ENCODE measurements at regions not wholly inside any gene's neighbourhood (a gene's known extent, or its start where the extent isn't known, plus 50 kb on each side); places are given as distances from the start of the nearest gene placed in this dataset.

DNA sequence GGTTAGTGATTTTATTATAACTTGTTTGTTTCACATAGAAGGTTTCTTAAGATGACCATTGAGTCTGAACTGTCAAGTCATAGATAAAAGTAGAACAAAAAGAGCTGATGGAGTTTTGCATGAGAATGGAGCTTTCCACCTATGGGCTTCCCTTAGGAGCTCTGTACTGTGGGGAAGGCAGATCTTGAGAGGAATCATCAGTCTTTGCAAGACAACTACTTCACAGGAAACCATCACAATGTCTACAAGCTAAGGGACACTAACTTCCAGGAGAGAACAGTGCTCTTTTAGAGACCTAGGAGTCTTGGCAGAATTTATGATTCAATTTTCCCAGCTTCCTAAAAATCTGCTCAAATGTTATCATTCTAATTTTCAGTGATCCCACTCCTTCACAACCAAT lies 78.2 kb downstream of the FBXO5 start:
- no peak for TF ChIP-seq PHF8 (conservative IDR thresholded peaks at IDR 0.05; ENCODE audit: low read depth, low read length)
- no peak for TF ChIP-seq POLR2A (IDR thresholded peaks at IDR 0.05; ENCODE audit: control extremely low read depth in 1 of 2, low read depth in 2 of 2, low read length in 2 of 2)
- no peak for TF ChIP-seq ZNF274 (IDR thresholded peaks at IDR 0.05; ENCODE audit: borderline replicate concordance, extremely low read depth, low read length)
- TF ChIP-seq MAFK (IDR thresholded peaks at IDR 0.05; ENCODE audit: low read depth, low read length) = no peak
- no peak for TF ChIP-seq EZH2 (IDR thresholded peaks at IDR 0.05; ENCODE audit: low read depth, low read length, severe bottlenecking)
- TF ChIP-seq, protein P1, sequence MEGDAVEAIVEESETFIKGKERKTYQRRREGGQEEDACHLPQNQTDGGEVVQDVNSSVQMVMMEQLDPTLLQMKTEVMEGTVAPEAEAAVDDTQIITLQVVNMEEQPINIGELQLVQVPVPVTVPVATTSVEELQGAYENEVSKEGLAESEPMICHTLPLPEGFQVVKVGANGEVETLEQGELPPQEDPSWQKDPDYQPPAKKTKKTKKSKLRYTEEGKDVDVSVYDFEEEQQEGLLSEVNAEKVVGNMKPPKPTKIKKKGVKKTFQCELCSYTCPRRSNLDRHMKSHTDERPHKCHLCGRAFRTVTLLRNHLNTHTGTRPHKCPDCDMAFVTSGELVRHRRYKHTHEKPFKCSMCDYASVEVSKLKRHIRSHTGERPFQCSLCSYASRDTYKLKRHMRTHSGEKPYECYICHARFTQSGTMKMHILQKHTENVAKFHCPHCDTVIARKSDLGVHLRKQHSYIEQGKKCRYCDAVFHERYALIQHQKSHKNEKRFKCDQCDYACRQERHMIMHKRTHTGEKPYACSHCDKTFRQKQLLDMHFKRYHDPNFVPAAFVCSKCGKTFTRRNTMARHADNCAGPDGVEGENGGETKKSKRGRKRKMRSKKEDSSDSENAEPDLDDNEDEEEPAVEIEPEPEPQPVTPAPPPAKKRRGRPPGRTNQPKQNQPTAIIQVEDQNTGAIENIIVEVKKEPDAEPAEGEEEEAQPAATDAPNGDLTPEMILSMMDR (IDR thresholded peaks at IDR 0.05; ENCODE audit: control extremely low read depth in 1 of 3, insufficient read depth in 1 of 3, low read depth in 1 of 3, low read length in 3 of 3) = no peak
- no peak for TF ChIP-seq SIX5 (IDR thresholded peaks at IDR 0.05; ENCODE audit: low read depth, low read length)

Measured in H1 (cell line).